ENCODE measurements at regions not wholly inside any gene's neighbourhood (a gene's known extent, or its start where the extent isn't known, plus 50 kb on each side); places are given as distances from the start of the nearest gene placed in this dataset.
A peak's percentile ranks its signal among the peaks of the same experiment; 100 is the strongest.
"Not testable (repeated sequence)": the region's sequence is repeated elsewhere in the genome, so short reads cannot be mapped to it uniquely, and the experiment has no call there.

GRCh38 chr2:113386780-113387433 is 50.6 kb upstream of the ZNG1B start:
- DNase-seq (ENCODE audit: low spot score) = not testable (repeated sequence)

- not testable (repeated sequence) for DNase-seq (ENCODE audit: low spot score)
Observed at GRCh38 chr2:113379621-113380020, 57.9 kb upstream of the ZNG1B start.

- DNase-seq (ENCODE audit: low spot score) = no peak
Observed at GRCh38 chr2:113376913-113377445, 60.5 kb upstream of the ZNG1B start.

GRCh38 chr2:113376253-113376912 is 61.1 kb upstream of the ZNG1B start:
- no peak for DNase-seq (ENCODE audit: low spot score)

GRCh38 chr2:113374857-113375256 is 62.6 kb upstream of the ZNG1B start:
- not testable (repeated sequence) for DNase-seq (ENCODE audit: low spot score)

- not testable (repeated sequence) for DNase-seq (ENCODE audit: low spot score)
Observed at GRCh38 chr2:113372258-113372834, 65.1 kb upstream of the ZNG1B start.

GRCh38 chr2:113370478-113371091 is 66.9 kb upstream of the ZNG1B start:
- DNase-seq (ENCODE audit: low spot score) = peak; percentile 91

- no peak for DNase-seq (ENCODE audit: low spot score)
Observed at GRCh38 chr2:113370030-113370429, 67.5 kb upstream of the ZNG1B start.

- not testable (repeated sequence) for DNase-seq (ENCODE audit: low spot score)
Observed at GRCh38 chr2:113368581-113368980, 68.9 kb upstream of the ZNG1B start.

GRCh38 chr2:113366821-113367220 is 70.7 kb upstream of the ZNG1B start:
- DNase-seq (ENCODE audit: low spot score) = not testable (repeated sequence)

GRCh38 chr2:113365791-113366190 is 71.7 kb upstream of the ZNG1B start:
- not testable (repeated sequence) for DNase-seq (ENCODE audit: low spot score)

GRCh38 chr2:113365290-113365689 is 72.2 kb upstream of the ZNG1B start:
- not testable (repeated sequence) for DNase-seq (ENCODE audit: low spot score)

GRCh38 chr2:113361051-113361450 is 76.4 kb upstream of the ZNG1B start:
- DNase-seq (ENCODE audit: low spot score) = no peak

GRCh38 chr2:113357071-113357470 is 78.3 kb upstream of the PAX8 start:
- no peak for DNase-seq (ENCODE audit: low spot score)

GRCh38 chr2:113356284-113356683 is 77.6 kb upstream of the PAX8 start:
- DNase-seq (ENCODE audit: low spot score) = not testable (repeated sequence)

GRCh38 chr2:113355339-113356015 is 76.8 kb upstream of the PAX8 start:
- not testable (repeated sequence) for DNase-seq (ENCODE audit: low spot score)

GRCh38 chr2:113351375-113352355 is 72.9 kb upstream of the PAX8 start:
- no peak for DNase-seq (ENCODE audit: low spot score)

- DNase-seq (ENCODE audit: low spot score) = not testable (repeated sequence)
Observed at GRCh38 chr2:113343800-113344199, 65.1 kb upstream of the PAX8 start.

GRCh38 chr2:113342650-113343049 is 63.9 kb upstream of the PAX8 start:
- DNase-seq (ENCODE audit: low spot score) = no peak

GRCh38 chr2:113341870-113342253 is 63.1 kb upstream of the PAX8 start:
- not testable (repeated sequence) for DNase-seq (ENCODE audit: low spot score)

All from kidney tubule cell (primary cell).